Upper lobe of right lung (tissue), 1 donor: ENCODE measurements at regions not wholly inside any gene's neighbourhood (a gene's known extent, or its start where the extent isn't known, plus 50 kb on each side); places are given as distances from the start of the nearest gene placed in this dataset.

Experiments
- ATAC-seq: fragments of 200-7000 bp; cut with Tn5 transposase; one replicate; pipeline ENCODE4 v1.9.1; 2020; ENCODE audit warnings: mild to moderate bottlenecking, moderate library complexity
- DNase-seq: peaks from one replicate; pipeline ENCODE4 v3.0.0-alpha.2; 2020
- H3K27ac ChIP-seq: fragments of 200-600 bp; one replicate; pipeline ENCODE4 v1.8.0; 2022
- H3K27me3 ChIP-seq: fragments of 200-600 bp; one replicate; pipeline ENCODE4 v1.8.0; 2022; ENCODE audit warnings: mild to moderate bottlenecking
- H3K36me3 ChIP-seq: fragments of 200-600 bp; one replicate; pipeline ENCODE4 v1.8.0; 2022
- H3K4me1 ChIP-seq: fragments of 200-600 bp; one replicate; pipeline ENCODE4 v1.8.0; 2022
- H3K4me3 ChIP-seq: fragments of 200-600 bp; one replicate; pipeline ENCODE4 v1.8.0; 2022; ENCODE audit warnings: mild to moderate bottlenecking
- H3K9me3 ChIP-seq: fragments of 200-600 bp; one replicate; pipeline ENCODE4 v1.8.0; 2022
- intact Hi-C: fragments of 100-400 bp; cut with DNase I; formaldehyde crosslinking; loops from one replicate; pipeline ENCODE4 v1.11.0; 2022
- TF ChIP-seq, protein P1 (sequence below): fragments of 200-600 bp; IDR thresholded peaks from one replicate; pipeline ENCODE4 v1.8.0; 2022; ENCODE audit warnings: antibody characterized with exemption
- donor health status: DM: no; HTN: yes; CAD: no; lungs with severe emphysema.

DNA sequence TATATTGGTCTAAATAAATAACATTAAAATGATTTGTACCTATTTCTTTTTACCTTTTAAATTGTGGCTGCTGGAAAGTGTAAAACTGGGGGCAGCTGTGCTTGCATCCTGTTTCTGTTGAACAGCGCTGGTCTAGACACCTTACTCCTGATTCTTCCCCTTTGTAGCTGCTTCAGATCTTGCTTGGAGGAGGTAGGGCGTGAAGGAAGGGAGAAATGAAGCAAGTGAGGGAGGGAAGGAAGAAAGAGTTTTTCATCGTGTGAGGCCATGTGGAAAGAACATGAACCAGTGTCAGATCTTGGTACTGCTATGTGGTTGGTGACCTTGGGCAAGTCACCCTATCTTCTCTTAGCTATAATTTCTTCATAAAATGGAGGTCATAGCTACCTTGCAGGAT, 89.0 kb upstream of the SEC11C start:
- Histone ChIP-seq H3K27ac (no peak overlapping the region), H3K4me1 (no peaks in the 10 kb centered on the region), H3K36me3 (no peaks in the 10 kb centered on the region), H3K9me3 (no peaks in the 10 kb centered on the region), H3K27me3 (no peaks in the 10 kb centered on the region), H3K4me3 (no peak overlapping the region)
- DNase-seq, result no peak
- TF ChIP-seq, protein P1, sequence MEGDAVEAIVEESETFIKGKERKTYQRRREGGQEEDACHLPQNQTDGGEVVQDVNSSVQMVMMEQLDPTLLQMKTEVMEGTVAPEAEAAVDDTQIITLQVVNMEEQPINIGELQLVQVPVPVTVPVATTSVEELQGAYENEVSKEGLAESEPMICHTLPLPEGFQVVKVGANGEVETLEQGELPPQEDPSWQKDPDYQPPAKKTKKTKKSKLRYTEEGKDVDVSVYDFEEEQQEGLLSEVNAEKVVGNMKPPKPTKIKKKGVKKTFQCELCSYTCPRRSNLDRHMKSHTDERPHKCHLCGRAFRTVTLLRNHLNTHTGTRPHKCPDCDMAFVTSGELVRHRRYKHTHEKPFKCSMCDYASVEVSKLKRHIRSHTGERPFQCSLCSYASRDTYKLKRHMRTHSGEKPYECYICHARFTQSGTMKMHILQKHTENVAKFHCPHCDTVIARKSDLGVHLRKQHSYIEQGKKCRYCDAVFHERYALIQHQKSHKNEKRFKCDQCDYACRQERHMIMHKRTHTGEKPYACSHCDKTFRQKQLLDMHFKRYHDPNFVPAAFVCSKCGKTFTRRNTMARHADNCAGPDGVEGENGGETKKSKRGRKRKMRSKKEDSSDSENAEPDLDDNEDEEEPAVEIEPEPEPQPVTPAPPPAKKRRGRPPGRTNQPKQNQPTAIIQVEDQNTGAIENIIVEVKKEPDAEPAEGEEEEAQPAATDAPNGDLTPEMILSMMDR, result no peak
- ATAC-seq, result no peak
- intact Hi-C loops, result no loop called here

DNA sequence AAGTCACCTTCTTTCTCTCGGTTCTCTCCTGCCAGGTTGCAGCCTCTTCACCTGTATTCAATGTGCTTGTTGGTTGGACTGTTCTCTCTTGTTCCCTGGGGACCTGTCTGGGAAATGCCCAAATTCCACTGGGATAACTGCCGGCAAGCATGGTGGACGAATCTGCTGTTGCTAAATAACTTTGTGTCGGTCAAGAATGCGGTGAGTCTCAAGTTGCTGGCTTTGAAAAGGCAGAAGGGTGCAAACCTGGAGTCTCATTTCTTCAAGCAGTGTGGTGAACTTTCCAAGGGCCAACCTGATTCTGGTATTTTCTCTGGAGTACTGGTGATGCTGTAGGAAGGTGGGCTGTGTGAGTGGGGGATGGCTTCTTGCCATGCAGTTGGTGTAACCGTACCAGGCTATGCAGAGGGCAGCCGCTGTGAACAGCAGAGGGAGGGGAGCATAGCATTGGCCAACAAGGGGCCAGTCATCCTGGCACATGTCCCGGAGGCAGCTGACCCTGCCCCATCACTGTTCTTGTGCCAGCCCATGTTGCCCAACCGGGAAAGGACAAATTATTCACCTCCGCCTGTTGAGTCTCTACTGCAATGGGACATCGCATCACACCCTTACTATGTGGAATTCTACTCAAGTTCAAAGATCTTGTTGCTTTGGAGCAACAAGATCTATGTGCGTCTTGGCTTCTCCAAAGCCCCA, 88.1 kb upstream of the SEC11C start:
- Histone ChIP-seq H3K4me3 (no peak overlapping the region), H3K36me3 (no peaks in the 10 kb centered on the region), H3K27ac (no peak overlapping the region), H3K9me3 (no peaks in the 10 kb centered on the region), H3K27me3 (no peaks in the 10 kb centered on the region), H3K4me1 (no peaks in the 10 kb centered on the region)
- intact Hi-C loops, result no loop called here
- ATAC-seq (no peak), DNase-seq (no peak)
- TF ChIP-seq, protein P1, result no peak

DNA sequence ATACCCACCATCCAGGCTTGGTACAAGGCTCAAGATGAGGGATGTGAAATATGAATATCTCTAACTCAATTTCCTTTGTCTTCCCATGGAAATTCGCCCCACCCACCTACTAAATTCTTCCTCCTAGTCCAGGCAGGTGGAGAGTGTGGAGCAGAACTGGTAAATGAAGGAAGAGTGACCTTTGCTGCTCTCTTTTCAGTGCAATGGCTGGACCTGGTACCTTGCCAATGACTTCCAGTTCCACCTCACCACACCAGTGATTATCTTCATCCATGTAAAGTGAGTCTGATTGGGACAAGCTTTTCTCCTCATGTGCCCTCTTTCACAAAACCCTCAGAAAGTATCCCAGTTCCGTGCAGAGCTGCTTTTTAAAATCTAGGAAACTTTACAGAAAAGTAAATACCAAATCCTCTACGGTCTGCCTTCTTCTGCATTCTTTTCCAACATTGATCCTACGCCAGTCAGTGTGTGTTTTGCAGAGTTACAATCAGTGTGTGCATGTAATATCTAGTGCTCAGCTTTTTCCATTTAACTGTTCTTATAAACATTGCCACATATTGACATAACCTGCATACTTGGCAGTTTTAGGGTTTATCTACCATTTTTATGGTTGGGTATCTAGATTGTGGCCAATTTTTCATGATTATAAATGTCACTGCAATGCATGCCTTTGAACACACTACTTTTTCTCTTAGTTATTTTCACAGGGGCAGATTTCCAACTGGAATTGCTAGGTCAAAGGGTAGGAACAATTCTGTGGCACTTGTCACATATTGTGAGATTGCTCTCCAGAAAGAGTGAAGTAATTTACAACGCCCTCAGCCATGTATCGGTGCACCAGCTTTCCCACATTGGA, 86.5 kb upstream of the SEC11C start:
- no peak for ATAC-seq
- Histone ChIP-seq H3K4me3 (no peak overlapping the region), H3K4me1 (no peaks in the 10 kb centered on the region), H3K36me3 (no peaks in the 10 kb centered on the region), H3K27me3 (no peaks in the 10 kb centered on the region), H3K9me3 (no peaks in the 10 kb centered on the region), H3K27ac (no peak overlapping the region)
- TF ChIP-seq, protein P1, result no peak
- intact Hi-C loops, result no loop called here
- DNase-seq, result no peak

DNA sequence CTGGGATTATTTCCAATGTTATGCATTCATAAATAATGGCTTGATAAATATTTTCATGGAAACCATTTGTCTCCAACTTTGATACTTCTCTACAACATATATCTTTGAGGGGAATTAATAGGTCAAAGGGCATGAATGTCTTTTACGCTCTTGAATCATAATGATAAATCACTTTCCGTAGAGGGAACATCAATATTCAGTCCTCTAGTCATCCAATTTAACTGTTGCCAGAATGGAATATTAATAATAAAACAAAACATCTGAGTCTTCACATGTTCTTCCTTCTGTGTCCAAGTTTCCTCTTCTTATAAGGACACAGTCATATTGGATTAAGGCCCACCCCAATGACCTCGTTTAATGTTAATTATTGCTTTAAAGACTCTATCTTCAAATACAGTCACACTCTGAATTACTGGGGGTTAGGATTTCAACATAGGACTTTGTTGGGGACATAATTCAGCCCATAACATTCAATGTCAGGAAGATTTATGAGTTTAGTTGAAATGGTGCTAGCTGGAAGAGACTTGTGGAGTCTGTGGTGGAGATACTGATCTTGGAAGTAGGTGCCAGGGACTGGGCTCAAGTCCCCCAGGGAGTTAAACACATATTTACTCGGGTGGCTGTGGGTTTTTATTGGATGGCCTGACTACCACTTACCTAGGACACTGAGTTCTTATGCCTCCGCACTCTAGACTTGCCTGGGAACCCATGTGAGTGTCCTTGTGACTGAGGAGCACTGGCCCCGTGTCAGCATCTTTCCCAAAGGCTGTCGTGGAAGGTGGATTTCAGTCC, 85.0 kb upstream of the SEC11C start:
- DNase-seq (no peak), ATAC-seq (no peak)
- no peaks in the 10 kb centered on the region for H3K36me3 ChIP-seq
- no peaks in the 10 kb centered on the region for H3K27me3 ChIP-seq
- H3K4me3 ChIP-seq, result no peak overlapping the region
- intact Hi-C loops, result no loop called here
- H3K27ac ChIP-seq, result no peak overlapping the region
- no peaks in the 10 kb centered on the region for H3K9me3 ChIP-seq
- H3K4me1 ChIP-seq, result no peaks in the 10 kb centered on the region
- TF ChIP-seq, protein P1, result no peak

DNA sequence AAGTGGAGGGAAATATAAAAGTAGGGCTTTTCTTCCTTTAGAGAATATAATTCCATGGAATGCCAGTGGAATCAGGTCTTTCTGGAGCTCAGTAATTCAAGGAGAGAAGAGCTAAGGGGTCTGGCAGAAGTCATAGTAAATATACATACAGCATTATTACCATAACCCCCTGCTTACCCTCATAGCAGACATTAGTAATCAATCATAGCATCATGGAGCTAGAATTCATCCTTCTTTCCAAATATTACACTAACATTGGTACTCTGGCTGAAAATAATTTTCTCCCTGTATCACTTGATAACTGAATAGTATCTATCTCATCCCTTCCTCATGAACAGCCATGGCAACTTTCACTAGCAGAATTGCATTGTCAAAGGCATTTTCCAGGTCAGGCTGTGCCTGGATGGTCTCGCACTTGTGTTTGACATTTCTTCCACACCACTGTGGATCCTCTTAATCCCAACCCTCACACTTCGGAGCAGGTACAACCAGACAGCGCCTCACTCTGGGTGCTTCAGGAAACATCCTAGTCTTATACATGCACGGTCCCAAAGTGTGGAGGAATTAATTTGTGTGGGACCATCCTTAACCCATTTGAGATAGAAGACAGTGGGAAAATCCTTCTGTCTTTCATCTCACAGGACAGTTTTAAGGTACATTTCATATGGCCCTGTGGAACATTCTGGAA, 84.2 kb upstream of the SEC11C start:
- H3K27me3 ChIP-seq, result no peaks in the 10 kb centered on the region
- ATAC-seq (no peak), DNase-seq (no peak)
- intact Hi-C loops, result no loop called here
- H3K4me3 ChIP-seq, result no peak overlapping the region
- TF ChIP-seq, protein P1, result no peak
- no peaks in the 10 kb centered on the region for H3K4me1 ChIP-seq
- no peaks in the 10 kb centered on the region for H3K9me3 ChIP-seq
- H3K36me3 ChIP-seq, result no peaks in the 10 kb centered on the region
- no peak overlapping the region for H3K27ac ChIP-seq
